ENCODE measurements at regions not wholly inside any gene's neighbourhood (a gene's known extent, or its start where the extent isn't known, plus 50 kb on each side); places are given as distances from the start of the nearest gene placed in this dataset.

DNA sequence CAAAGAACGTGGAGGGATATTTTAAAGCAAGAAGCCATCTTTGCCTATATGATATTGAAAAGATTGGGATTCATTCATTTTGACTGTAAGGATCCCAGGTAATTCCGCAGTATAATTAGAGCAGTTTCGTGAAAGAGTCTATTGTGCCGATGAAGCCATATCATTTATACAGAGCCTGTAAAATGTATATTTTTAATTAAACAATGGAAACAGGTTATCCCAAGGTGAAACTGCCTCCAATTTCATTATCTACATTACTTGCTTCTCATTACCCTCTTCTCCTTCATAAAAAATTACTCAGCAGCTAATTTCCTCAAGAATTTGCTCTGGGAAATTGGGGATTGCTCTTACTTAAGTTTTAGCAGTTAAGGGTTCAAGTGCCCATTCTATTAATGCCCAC is 444.1 kb downstream of the SOCS6 start:
- Histone ChIP-seq H3K36me3 (no peaks in the 10 kb centered on the region), H3K27ac (no peak overlapping the region), H3K27me3 (no peaks in the 10 kb centered on the region), H3K9me3 (no peaks in the 10 kb centered on the region), H3K4me1 (no peaks in the 10 kb centered on the region), H3K4me3 (no peak overlapping the region)
- no peak for TF ChIP-seq POLR2A (IDR thresholded peaks at IDR 0.05)
- TF ChIP-seq, protein P1, sequence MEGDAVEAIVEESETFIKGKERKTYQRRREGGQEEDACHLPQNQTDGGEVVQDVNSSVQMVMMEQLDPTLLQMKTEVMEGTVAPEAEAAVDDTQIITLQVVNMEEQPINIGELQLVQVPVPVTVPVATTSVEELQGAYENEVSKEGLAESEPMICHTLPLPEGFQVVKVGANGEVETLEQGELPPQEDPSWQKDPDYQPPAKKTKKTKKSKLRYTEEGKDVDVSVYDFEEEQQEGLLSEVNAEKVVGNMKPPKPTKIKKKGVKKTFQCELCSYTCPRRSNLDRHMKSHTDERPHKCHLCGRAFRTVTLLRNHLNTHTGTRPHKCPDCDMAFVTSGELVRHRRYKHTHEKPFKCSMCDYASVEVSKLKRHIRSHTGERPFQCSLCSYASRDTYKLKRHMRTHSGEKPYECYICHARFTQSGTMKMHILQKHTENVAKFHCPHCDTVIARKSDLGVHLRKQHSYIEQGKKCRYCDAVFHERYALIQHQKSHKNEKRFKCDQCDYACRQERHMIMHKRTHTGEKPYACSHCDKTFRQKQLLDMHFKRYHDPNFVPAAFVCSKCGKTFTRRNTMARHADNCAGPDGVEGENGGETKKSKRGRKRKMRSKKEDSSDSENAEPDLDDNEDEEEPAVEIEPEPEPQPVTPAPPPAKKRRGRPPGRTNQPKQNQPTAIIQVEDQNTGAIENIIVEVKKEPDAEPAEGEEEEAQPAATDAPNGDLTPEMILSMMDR (IDR thresholded peaks at IDR 0.05) = no peak
- intact Hi-C loops (cut with DNase I; ENCODE audit: low total_unique reads) = no loop called here
- DNase-seq = no peak

DNA sequence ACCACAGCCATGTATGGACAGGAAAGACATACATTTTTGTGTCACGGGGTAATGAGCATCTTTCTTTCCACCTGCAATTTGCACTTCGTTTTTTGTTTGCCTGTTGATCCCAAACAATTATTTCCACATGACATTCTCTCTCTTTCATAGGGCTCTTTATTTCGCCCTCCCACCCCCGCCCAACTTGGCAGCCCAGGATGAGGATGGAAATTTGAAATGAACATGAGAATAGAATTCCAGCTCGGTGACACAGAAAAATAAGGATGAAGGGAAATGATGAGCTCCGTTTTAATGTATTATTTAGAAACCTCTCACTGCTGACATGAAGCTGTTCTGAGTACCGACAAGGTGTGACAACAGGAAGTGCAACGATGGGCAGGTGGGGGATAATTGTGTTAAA is 443.3 kb downstream of the SOCS6 start:
- no peak overlapping the region for H3K27ac ChIP-seq
- no peaks in the 10 kb centered on the region for H3K4me1 ChIP-seq
- no peaks in the 10 kb centered on the region for H3K27me3 ChIP-seq
- H3K4me3 ChIP-seq = no peak overlapping the region
- no peaks in the 10 kb centered on the region for H3K9me3 ChIP-seq
- no peaks in the 10 kb centered on the region for H3K36me3 ChIP-seq
- TF ChIP-seq, protein P1 (IDR thresholded peaks at IDR 0.05) = no peak
- TF ChIP-seq POLR2A (IDR thresholded peaks at IDR 0.05) = no peak
- intact Hi-C loops (cut with DNase I; ENCODE audit: low total_unique reads) = no loop called here
- no peak for DNase-seq

DNA sequence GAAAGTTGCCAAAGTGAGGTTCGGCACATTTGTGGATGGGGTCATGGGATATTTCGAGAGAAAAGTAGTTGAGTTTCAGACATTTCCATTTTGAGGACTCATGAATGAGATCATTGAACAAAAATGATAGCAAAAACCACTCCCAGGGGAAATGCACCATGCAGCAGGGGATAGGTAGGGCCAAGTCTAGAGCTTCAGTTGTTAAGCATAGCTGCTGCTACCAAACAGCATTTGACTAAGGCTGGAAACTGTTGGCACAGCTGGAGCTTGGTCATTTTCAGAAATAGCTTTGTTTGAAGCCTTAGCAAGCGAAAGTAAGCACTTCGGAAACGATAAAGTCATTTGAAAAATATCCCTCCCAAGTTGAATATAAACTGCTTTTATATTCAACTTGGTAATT is 431.8 kb downstream of the SOCS6 start:
- intact Hi-C loops (cut with DNase I; ENCODE audit: low total_unique reads) = no loop called here
- no peaks in the 10 kb centered on the region for H3K4me1 ChIP-seq
- no peaks in the 10 kb centered on the region for H3K9me3 ChIP-seq
- H3K4me3 ChIP-seq = no peak overlapping the region
- no peaks in the 10 kb centered on the region for H3K36me3 ChIP-seq
- TF ChIP-seq POLR2A (IDR thresholded peaks at IDR 0.05) = no peak
- TF ChIP-seq, protein P1 (IDR thresholded peaks at IDR 0.05) = no peak
- H3K27me3 ChIP-seq = no peaks in the 10 kb centered on the region
- H3K27ac ChIP-seq = no peak overlapping the region
- no peak for DNase-seq

DNA sequence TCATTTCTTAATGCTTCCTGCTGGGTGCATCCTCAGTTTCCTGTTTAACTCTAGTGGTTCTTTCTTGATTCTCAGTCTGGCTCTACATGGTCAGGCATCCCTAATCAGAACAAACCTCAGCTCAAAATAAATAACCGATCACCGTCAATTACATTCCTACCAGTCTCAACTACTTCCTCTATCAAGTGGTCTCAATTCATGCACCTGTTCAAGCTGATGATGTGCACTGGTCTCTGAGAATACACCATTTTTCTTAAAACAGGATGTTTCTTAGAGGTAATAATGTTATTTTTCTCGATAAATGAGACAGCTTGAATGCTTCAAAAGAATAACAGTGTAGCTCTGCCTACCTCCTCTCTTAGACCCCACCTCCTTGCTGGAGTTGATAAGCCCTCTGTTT is 420.9 kb downstream of the SOCS6 start:
- no peaks in the 10 kb centered on the region for H3K36me3 ChIP-seq
- no peaks in the 10 kb centered on the region for H3K27me3 ChIP-seq
- H3K9me3 ChIP-seq = no peaks in the 10 kb centered on the region
- DNase-seq = no peak
- no peaks in the 10 kb centered on the region for H3K4me1 ChIP-seq
- TF ChIP-seq, protein P1 (IDR thresholded peaks at IDR 0.05) = no peak
- no peak for TF ChIP-seq POLR2A (IDR thresholded peaks at IDR 0.05)
- no peak overlapping the region for H3K4me3 ChIP-seq
- intact Hi-C loops (cut with DNase I; ENCODE audit: low total_unique reads) = no loop called here
- H3K27ac ChIP-seq = no peak overlapping the region

DNA sequence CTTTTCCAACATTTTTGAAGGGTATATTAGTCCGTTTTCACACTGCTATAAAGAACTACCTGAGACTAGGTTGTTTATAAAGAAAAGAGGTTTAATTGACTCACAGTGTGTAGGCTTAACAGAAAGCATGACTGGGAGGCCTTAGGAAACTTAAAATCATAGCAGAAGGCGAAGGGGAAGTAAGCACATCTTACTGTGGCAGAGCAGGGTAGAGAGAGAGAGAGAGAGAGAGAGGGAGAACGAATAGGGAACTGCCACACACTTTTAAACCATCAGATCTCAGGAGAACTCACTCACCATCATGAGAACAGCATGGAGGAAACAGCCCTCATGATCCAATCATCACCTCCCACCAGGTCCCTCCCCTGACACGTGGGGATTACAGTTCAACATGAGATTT is 420.3 kb downstream of the SOCS6 start:
- no peak for DNase-seq
- Histone ChIP-seq H3K36me3 (no peaks in the 10 kb centered on the region), H3K27ac (no peak overlapping the region), H3K4me3 (no peak overlapping the region), H3K9me3 (no peaks in the 10 kb centered on the region), H3K27me3 (no peaks in the 10 kb centered on the region), H3K4me1 (no peaks in the 10 kb centered on the region)
- intact Hi-C loops (cut with DNase I; ENCODE audit: low total_unique reads) = no loop called here
- TF ChIP-seq POLR2A (IDR thresholded peaks at IDR 0.05) = no peak
- TF ChIP-seq, protein P1 (IDR thresholded peaks at IDR 0.05) = no peak

Measured in uterus (tissue), 3 donors.